HepG2 (cell line): ENCODE measurements at regions not wholly inside any gene's neighbourhood (a gene's known extent, or its start where the extent isn't known, plus 50 kb on each side); places are given as distances from the start of the nearest gene placed in this dataset.

Experiments
- HMG20A ChIP-seq: IDR thresholded peaks from 2 replicates; pipeline ENCODE4 v1.6.1; 2016; ENCODE audit warnings: borderline replicate concordance
- NFE2L2 ChIP-seq: fragments of 150-350 bp; IDR thresholded peaks from 2 replicates; pipeline ENCODE4 v1.6.1; 2014; ENCODE audit warnings: low read length
- POLR2A ChIP-seq, 2 experiments: IDR thresholded peaks; 2 replicates each; pipeline ENCODE4 v1.6.1; 2011; ENCODE audit warnings: low read depth in 2 of 2, low read length in 2 of 2, mild to moderate bottlenecking in 1 of 2, moderate library complexity in 1 of 2; ENCODE audit not compliant: insufficient read depth in 1 of 2
- RAD21 ChIP-seq: fragments of 450-650 bp; formaldehyde crosslinking; IDR thresholded peaks from 2 replicates; pipeline ENCODE4 v1.5.0; 2020; ENCODE audit warnings: mild to moderate bottlenecking
- RBM22 ChIP-seq: fragments of 200-400 bp; formaldehyde crosslinking; optimal IDR thresholded peaks from 2 replicates; pipeline ENCODE3; 2017; ENCODE audit warnings: mild to moderate bottlenecking, low read length, moderate library complexity
- TCF7L2 ChIP-seq: IDR thresholded peaks from 2 replicates; pipeline ENCODE4 v1.6.1; 2011; ENCODE audit warnings: mild to moderate bottlenecking, low read depth, low read length, moderate library complexity
- XRCC5 ChIP-seq: fragments of 200-400 bp; formaldehyde crosslinking; optimal IDR thresholded peaks from 2 replicates; pipeline ENCODE3; 2017; ENCODE audit warnings: mild to moderate bottlenecking, low read length
- ZC3H13 ChIP-seq: sonication (generic); formaldehyde crosslinking; IDR thresholded peaks from 2 replicates; pipeline ENCODE4 v1.8.1; 2023; ENCODE audit warnings: mild to moderate bottlenecking, missing genetic modification reagents, moderate library complexity
- ZNF713 ChIP-seq: sonication (generic); formaldehyde crosslinking; IDR thresholded peaks from 2 replicates; pipeline ENCODE4 v1.4.0; 2020; ENCODE audit warnings: mild to moderate bottlenecking, missing genetic modification reagents
- TF ChIP-seq, protein P1 (sequence below): IDR thresholded peaks from 2 replicates; pipeline ENCODE4 v1.6.1; 2016; ENCODE audit warnings: mild to moderate bottlenecking, missing biosample characterization, missing genetic modification reagents
- TF ChIP-seq, protein P2 (sequence below): sonication (generic); formaldehyde crosslinking; IDR thresholded peaks from 2 replicates; pipeline ENCODE4 v1.5.0; 2020; ENCODE audit warnings: mild to moderate bottlenecking, missing genetic modification reagents, moderate library complexity
- TF ChIP-seq, protein P3 (sequence below): sonication (generic); formaldehyde crosslinking; conservative IDR thresholded peaks from 2 replicates; pipeline ENCODE4 v1.8.1; 2023; ENCODE audit warnings: missing genetic modification reagents

DNA sequence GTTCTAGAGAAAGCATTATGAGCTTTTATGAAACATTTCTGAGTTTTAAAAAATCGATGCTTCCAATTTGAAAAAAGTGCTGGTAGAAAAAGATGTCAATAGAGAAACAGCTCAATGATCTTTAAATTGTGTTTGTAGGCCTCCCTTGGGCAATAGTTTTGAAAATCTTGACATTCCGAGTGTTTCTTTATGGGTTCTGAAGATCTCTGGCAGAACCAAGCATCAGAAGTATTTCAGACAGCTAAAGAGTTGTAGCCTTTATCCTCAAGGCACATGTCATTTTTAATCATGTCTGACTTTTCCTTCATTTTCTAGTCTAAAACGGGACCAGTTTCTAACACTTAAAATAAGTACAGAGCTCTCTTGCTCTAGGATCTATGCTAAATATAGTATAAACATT, 188.1 kb upstream of the CBLB start:
- TF ChIP-seq ZC3H13 = no peak
- TF ChIP-seq NFE2L2 = no peak
- TF ChIP-seq POLR2A (IDR thresholded peaks at IDR 0.05; ENCODE audit: insufficient read depth in 1 of 2, low read depth in 2 of 2, low read length in 2 of 2) = no peak
- TF ChIP-seq, protein P1, sequence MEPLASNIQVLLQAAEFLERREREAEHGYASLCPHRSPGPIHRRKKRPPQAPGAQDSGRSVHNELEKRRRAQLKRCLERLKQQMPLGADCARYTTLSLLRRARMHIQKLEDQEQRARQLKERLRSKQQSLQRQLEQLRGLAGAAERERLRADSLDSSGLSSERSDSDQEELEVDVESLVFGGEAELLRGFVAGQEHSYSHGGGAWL = no peak
- TF ChIP-seq, protein P2, sequence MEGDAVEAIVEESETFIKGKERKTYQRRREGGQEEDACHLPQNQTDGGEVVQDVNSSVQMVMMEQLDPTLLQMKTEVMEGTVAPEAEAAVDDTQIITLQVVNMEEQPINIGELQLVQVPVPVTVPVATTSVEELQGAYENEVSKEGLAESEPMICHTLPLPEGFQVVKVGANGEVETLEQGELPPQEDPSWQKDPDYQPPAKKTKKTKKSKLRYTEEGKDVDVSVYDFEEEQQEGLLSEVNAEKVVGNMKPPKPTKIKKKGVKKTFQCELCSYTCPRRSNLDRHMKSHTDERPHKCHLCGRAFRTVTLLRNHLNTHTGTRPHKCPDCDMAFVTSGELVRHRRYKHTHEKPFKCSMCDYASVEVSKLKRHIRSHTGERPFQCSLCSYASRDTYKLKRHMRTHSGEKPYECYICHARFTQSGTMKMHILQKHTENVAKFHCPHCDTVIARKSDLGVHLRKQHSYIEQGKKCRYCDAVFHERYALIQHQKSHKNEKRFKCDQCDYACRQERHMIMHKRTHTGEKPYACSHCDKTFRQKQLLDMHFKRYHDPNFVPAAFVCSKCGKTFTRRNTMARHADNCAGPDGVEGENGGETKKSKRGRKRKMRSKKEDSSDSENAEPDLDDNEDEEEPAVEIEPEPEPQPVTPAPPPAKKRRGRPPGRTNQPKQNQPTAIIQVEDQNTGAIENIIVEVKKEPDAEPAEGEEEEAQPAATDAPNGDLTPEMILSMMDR (CRISPR knock-in tag) = no peak
- TF ChIP-seq RBM22 = no peak
- TF ChIP-seq RAD21 = no peak
- TF ChIP-seq HMG20A (CRISPR knock-in tag) = no peak
- no peak for TF ChIP-seq ZNF713 (CRISPR knock-in tag)
- TF ChIP-seq, protein P3, sequence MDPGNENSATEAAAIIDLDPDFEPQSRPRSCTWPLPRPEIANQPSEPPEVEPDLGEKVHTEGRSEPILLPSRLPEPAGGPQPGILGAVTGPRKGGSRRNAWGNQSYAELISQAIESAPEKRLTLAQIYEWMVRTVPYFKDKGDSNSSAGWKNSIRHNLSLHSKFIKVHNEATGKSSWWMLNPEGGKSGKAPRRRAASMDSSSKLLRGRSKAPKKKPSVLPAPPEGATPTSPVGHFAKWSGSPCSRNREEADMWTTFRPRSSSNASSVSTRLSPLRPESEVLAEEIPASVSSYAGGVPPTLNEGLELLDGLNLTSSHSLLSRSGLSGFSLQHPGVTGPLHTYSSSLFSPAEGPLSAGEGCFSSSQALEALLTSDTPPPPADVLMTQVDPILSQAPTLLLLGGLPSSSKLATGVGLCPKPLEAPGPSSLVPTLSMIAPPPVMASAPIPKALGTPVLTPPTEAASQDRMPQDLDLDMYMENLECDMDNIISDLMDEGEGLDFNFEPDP (CRISPR knock-in tag) = no peak
- no peak for TF ChIP-seq XRCC5
- TF ChIP-seq TCF7L2 = no peak
